DOHH2 (cell line): ENCODE measurements at regions not wholly inside any gene's neighbourhood (a gene's known extent, or its start where the extent isn't known, plus 50 kb on each side); places are given as distances from the start of the nearest gene placed in this dataset.
"Not testable (repeated sequence)": the region's sequence is repeated elsewhere in the genome, so short reads cannot be mapped to it uniquely, and the experiment has no call there.

Source experiments
- H3F3A ChIP-seq: fragments of 200-600 bp; sonication (generic), shearing (Covaris generic); 2 replicates; pipeline ENCODE4 v1.6.0; 2016; ENCODE audit warnings: antibody characterized with exemption, mild to moderate bottlenecking; ENCODE audit not compliant: control insufficient read depth, insufficient read depth
- H3K27ac ChIP-seq: fragments of 200-600 bp; sonication (generic); 2 replicates; pipeline ENCODE4 v1.5.1; 2014; ENCODE audit warnings: low read depth, mild to moderate bottlenecking, low read length, moderate library complexity
- H3K27me3 ChIP-seq: fragments of 200-600 bp; sonication (generic); 2 replicates; pipeline ENCODE4 v1.6.1; 2014; ENCODE audit warnings: mild to moderate bottlenecking, low read length, mixed read lengths; ENCODE audit not compliant: control insufficient read depth
- H3K36me3 ChIP-seq: fragments of 200-600 bp; sonication (generic); 2 replicates; pipeline ENCODE4 v1.6.1; 2014; ENCODE audit warnings: mild to moderate bottlenecking, low read length, moderate library complexity, mixed read lengths; ENCODE audit not compliant: control insufficient read depth
- H3K4me1 ChIP-seq: fragments of 200-600 bp; sonication (generic); 2 replicates; pipeline ENCODE4 v1.6.1; 2014; ENCODE audit warnings: mild to moderate bottlenecking, low read length, mixed read lengths; ENCODE audit not compliant: control insufficient read depth
- H3K4me2 ChIP-seq: fragments of 200-600 bp; sonication (generic); 2 replicates; pipeline ENCODE4 v1.6.0; 2014; ENCODE audit warnings: mild to moderate bottlenecking, low read length, moderate library complexity
- H3K4me3 ChIP-seq: fragments of 200-600 bp; sonication (generic); 2 replicates; pipeline ENCODE4 v1.5.1; 2014; ENCODE audit warnings: mild to moderate bottlenecking, low read length, mixed read lengths
- H3K79me2 ChIP-seq: fragments of 200-600 bp; sonication (generic); 2 replicates; pipeline ENCODE4 v1.6.1; 2014; ENCODE audit warnings: mild to moderate bottlenecking, low read length, mixed read lengths; ENCODE audit not compliant: control insufficient read depth
- H3K9me2 ChIP-seq: fragments of 200-600 bp; sonication (generic); replicated peaks from 2 replicates; pipeline ENCODE4 v1.6.1; 2014; ENCODE audit warnings: mild to moderate bottlenecking, low read length, mixed read lengths; ENCODE audit not compliant: control insufficient read depth
- H3K9me3 ChIP-seq: fragments of 200-600 bp; sonication (generic); 2 replicates; pipeline ENCODE4 v1.6.1; 2014; ENCODE audit warnings: antibody characterized with exemption, low read length, mixed read lengths; ENCODE audit not compliant: control insufficient read depth, insufficient read depth
- H4K20me1 ChIP-seq: fragments of 200-600 bp; sonication (generic); 2 replicates; pipeline ENCODE4 v1.6.0; 2014; ENCODE audit warnings: low read depth, mild to moderate bottlenecking, antibody characterized with exemption, low read length, moderate library complexity; ENCODE audit not compliant: control insufficient read depth, insufficient read depth
- CTCF ChIP-seq: fragments of 200-600 bp; sonication (generic); IDR thresholded peaks from one replicate; pipeline ENCODE4 v1.5.1; 2014; ENCODE audit warnings: antibody characterized with exemption, mild to moderate bottlenecking, low read depth, low read length; ENCODE audit not compliant: poor library complexity, severe bottlenecking
- EZH2phosphoT487 ChIP-seq: fragments of 200-600 bp; sonication (generic); IDR thresholded peaks from 2 replicates; pipeline ENCODE4 v1.6.1; 2017; ENCODE audit warnings: borderline replicate concordance, mild to moderate bottlenecking, antibody characterized with exemption, low read length, moderate library complexity, mixed read lengths

GRCh38 chr12:107378609-107379008 is 285.3 kb upstream of the CRY1 start:
- H3K4me2 ChIP-seq, result no peak overlapping the region

DNA sequence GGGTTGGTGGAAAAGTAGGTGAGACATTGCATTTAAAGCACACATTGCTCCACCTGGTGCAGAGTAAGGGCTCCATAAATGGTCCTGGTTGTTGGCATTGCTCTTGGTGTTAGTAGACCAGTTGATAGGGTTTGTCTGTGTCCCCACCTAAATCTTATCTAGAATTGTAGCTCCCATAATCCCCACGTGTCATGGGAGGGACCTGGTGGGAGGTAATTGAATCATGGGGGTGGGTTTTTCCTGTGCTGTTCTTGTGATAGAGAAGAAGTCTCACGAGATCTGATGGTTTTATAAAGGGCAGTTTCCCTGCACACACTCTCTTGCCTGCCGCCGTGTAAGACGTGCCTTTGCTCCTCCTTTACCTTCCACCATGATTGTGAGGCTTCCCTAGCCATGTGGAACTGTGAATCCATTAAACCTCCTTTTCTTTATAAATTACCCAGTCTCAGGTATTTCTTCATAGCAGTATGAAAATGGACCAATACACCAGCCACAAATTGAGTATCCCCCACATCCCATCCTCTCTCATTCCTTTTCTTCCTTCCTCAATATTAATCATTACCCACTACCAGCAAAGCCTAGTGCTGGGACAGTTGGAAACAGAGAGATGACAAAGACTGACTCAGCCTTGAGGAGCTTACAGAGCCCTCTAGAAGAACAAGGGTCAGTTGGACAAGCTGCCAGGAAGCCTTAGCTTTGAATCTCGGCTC is 285.9 kb upstream of the CRY1 start:
- H3K4me2 ChIP-seq, H4K20me1 ChIP-seq, H3K4me3 ChIP-seq, H3K27ac ChIP-seq, H3K36me3 ChIP-seq, H3K79me2 ChIP-seq, H3K4me1 ChIP-seq, H3F3A ChIP-seq, H3K9me3 ChIP-seq, H3K9me2 ChIP-seq, H3K27me3 ChIP-seq: not testable (repeated sequence)

More at GRCh38 chr12:107378609-107379008, 285.3 kb upstream of the CRY1 start:
- Histone ChIP-seq H3K4me1 (no peaks in the 10 kb centered on the region), H3K27ac (no peak overlapping the region), H3K9me3 (no peaks in the 10 kb centered on the region), H3K27me3 (no peaks in the 10 kb centered on the region), H3K9me2 (no peaks in the 10 kb centered on the region), H3K36me3 (no peaks in the 10 kb centered on the region), H3F3A (no peaks in the 10 kb centered on the region), H3K79me2 (no peaks in the 10 kb centered on the region), H4K20me1 (no peaks in the 10 kb centered on the region), H3K4me3 (no peak overlapping the region)
- no peak for TF ChIP-seq EZH2phosphoT487
- TF ChIP-seq CTCF, result no peak

- H3K4me1 ChIP-seq, result no peaks in the 10 kb centered on the region
- no peak overlapping the region for H3K4me2 ChIP-seq
- H3K9me3 ChIP-seq, result no peaks in the 10 kb centered on the region
- no peaks in the 10 kb centered on the region for H3K9me2 ChIP-seq
- H3F3A ChIP-seq, result no peaks in the 10 kb centered on the region
- no peaks in the 10 kb centered on the region for H3K79me2 ChIP-seq
- H3K36me3 ChIP-seq, result no peaks in the 10 kb centered on the region
- TF ChIP-seq CTCF (no peak), EZH2phosphoT487 (no peak)
- no peaks in the 10 kb centered on the region for H3K27me3 ChIP-seq
- H4K20me1 ChIP-seq, result no peaks in the 10 kb centered on the region
- H3K27ac ChIP-seq, result no peak overlapping the region
- H3K4me3 ChIP-seq, result no peak overlapping the region
These were observed 286.7 kb upstream of the CRY1 start for GRCh38 chr12:107379852-107380567.

DNA sequence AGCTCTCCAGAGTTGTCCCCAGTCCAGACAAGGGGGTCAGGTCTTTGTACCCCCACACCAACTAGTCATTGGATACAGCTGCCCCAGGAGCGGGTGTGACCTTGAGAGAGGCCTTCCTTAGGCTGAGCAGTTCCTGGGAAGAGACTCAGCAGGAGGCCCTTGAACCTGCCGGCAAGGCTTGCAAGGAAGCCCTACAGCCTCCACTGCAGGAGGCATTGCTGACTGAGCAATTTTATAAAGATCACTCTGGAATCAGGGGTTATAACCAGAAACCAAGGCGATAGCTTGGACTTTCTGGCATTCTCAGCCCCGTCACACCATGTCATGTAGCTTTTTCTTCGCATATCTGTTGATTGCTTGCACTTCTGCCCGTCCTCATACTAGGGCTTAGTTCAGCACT is 291.3 kb upstream of the CRY1 start:
- H3K36me3 ChIP-seq, result no peaks in the 10 kb centered on the region
- no peak overlapping the region for H3K4me2 ChIP-seq
- H3K79me2 ChIP-seq, result no peaks in the 10 kb centered on the region
- H3K27ac ChIP-seq, result no peak overlapping the region
- H3K9me2 ChIP-seq, result no peaks in the 10 kb centered on the region
- no peaks in the 10 kb centered on the region for H3K4me1 ChIP-seq
- TF ChIP-seq CTCF (no peak), EZH2phosphoT487 (no peak)
- H3K4me3 ChIP-seq, result no peak overlapping the region
- H3K27me3 ChIP-seq, result no peaks in the 10 kb centered on the region
- H3F3A ChIP-seq, result no peaks in the 10 kb centered on the region
- H3K9me3 ChIP-seq, result no peaks in the 10 kb centered on the region
- no peaks in the 10 kb centered on the region for H4K20me1 ChIP-seq
